IMR-90 (cell line): ENCODE measurements at regions not wholly inside any gene's neighbourhood (a gene's known extent, or its start where the extent isn't known, plus 50 kb on each side); places are given as distances from the start of the nearest gene placed in this dataset.

ENCODE experiments used
- ATAC-seq: fragments of 200-7000 bp; cut with Tn5 transposase; 2 replicates; pipeline ENCODE4 v1.9.1; 2020; ENCODE audit warnings: low read depth, mild to moderate bottlenecking, moderate library complexity
- BruUV-seq: library from RNA; stranded (reverse); fragments of 400-500 nt; replicated peaks from 2 replicates; lab custom pipeline; 2021; lab: Mats Ljungman, UMichigan
- CTCF ChIA-PET: fragments of 300-600 bp; formaldehyde crosslinking; extraction: SDS; loops from one replicate; lab custom pipeline; 2021; ENCODE audit warnings: antibody characterized with exemption; lab: Yijun Ruan, JAX
- POLR2A ChIA-PET: fragments of 300-600 bp; sonication (Branson Sonifier 250); formaldehyde crosslinking; loops from one replicate; lab custom pipeline; 2022; ENCODE audit warnings: antibody characterized with exemption; ENCODE audit not compliant: unreplicated experiment; lab: Charles Lee
- DNase-seq: peaks from one replicate; pipeline ENCODE4 v3.0.0; 2013
- H2AFZ ChIP-seq: replicated peaks from 2 replicates; pipeline ENCODE3; 2013; ENCODE audit warnings: low read length, mild to moderate bottlenecking; ENCODE audit not compliant: poor library complexity
- H2AK5ac ChIP-seq: 2 replicates; pipeline ENCODE4 v1.6.1; 2013; ENCODE audit warnings: low read depth, low read length, inconsistent platforms
- H2AK9ac ChIP-seq: replicated peaks from 2 replicates; pipeline ENCODE3; 2013; ENCODE audit warnings: mild to moderate bottlenecking, low read depth, low read length, moderate library complexity; ENCODE audit not compliant: poor library complexity
- H2BK120ac ChIP-seq: 2 replicates; pipeline ENCODE4 v1.6.1; 2013; ENCODE audit warnings: low read depth, low read length, inconsistent platforms
- H2BK15ac ChIP-seq: 3 replicates; pipeline ENCODE4 v1.6.1; 2013; ENCODE audit warnings: low read depth, low read length, inconsistent platforms
- H2BK20ac ChIP-seq: 2 replicates; pipeline ENCODE4 v1.6.1; 2013; ENCODE audit warnings: low read depth, mild to moderate bottlenecking, inconsistent platforms, low read length, moderate library complexity
- H2BK5ac ChIP-seq: 2 replicates; pipeline ENCODE4 v1.6.1; 2013; ENCODE audit warnings: mild to moderate bottlenecking, low read depth, low read length, inconsistent platforms; ENCODE audit not compliant: poor library complexity, severe bottlenecking
- H3K14ac ChIP-seq: replicated peaks from 2 replicates; pipeline ENCODE4 v1.6.1; 2013; ENCODE audit warnings: low read depth, low read length, inconsistent platforms
- H3K18ac ChIP-seq: 2 replicates; pipeline ENCODE4 v1.6.1; 2013; ENCODE audit warnings: low read depth, low read length, control low read depth
- H3K23ac ChIP-seq: 2 replicates; pipeline ENCODE4 v1.6.1; 2013; ENCODE audit warnings: low read depth, low read length, inconsistent platforms
- H3K27ac ChIP-seq: 2 replicates; pipeline ENCODE4 v1.5.1; 2013; ENCODE audit warnings: mild to moderate bottlenecking, control low read depth, low read length; ENCODE audit not compliant: insufficient read depth
- H3K27me3 ChIP-seq: 2 replicates; pipeline ENCODE4 v1.6.1; 2013; ENCODE audit warnings: low read length; ENCODE audit not compliant: control insufficient read depth, insufficient read depth
- H3K36me3 ChIP-seq: 2 replicates; pipeline ENCODE4 v1.6.1; 2013; ENCODE audit warnings: low read length, mixed read lengths; ENCODE audit not compliant: control insufficient read depth, insufficient read depth
- H3K4ac ChIP-seq: 2 replicates; pipeline ENCODE4 v1.6.1; 2013; ENCODE audit warnings: low read depth, low read length, inconsistent platforms
- H3K4me1 ChIP-seq: 2 replicates; pipeline ENCODE4 v1.6.1; 2013; ENCODE audit warnings: low read length, mixed read lengths; ENCODE audit not compliant: control insufficient read depth, insufficient read depth
- H3K4me2 ChIP-seq: 2 replicates; pipeline ENCODE4 v1.6.1; 2013; ENCODE audit warnings: low read depth, mild to moderate bottlenecking, control low read depth, low read length, moderate library complexity
- H3K4me3 ChIP-seq: 2 replicates; pipeline ENCODE4 v1.5.1; 2013; ENCODE audit warnings: low read depth, mild to moderate bottlenecking, control low read depth, low read length, moderate library complexity; ENCODE audit not compliant: insufficient read depth
- H3K56ac ChIP-seq: 2 replicates; pipeline ENCODE4 v1.6.1; 2013; ENCODE audit warnings: low read length, inconsistent platforms; ENCODE audit not compliant: insufficient read depth; ENCODE audit errors: extremely low read depth
- H3K79me1 ChIP-seq, 2 experiments: 2 replicates each; pipeline ENCODE4 v1.6.1; 2013; ENCODE audit warnings: low read length in 2 of 2, inconsistent platforms in 1 of 2, low read depth in 1 of 2
- H3K9ac ChIP-seq: 2 replicates; pipeline ENCODE4 v1.6.1; 2013; ENCODE audit warnings: low read depth, low read length, control low read depth
- H3K9me1 ChIP-seq: 2 replicates; pipeline ENCODE4 v1.6.1; 2013; ENCODE audit warnings: low read length, inconsistent platforms; ENCODE audit not compliant: insufficient read depth
- H3K9me3 ChIP-seq: 2 replicates; pipeline ENCODE4 v1.6.1; 2013; ENCODE audit warnings: low read length; ENCODE audit not compliant: control insufficient read depth, insufficient read depth
- H4K20me1 ChIP-seq: 2 replicates; pipeline ENCODE4 v1.6.1; 2013; ENCODE audit warnings: low read length, inconsistent platforms; ENCODE audit not compliant: insufficient read depth
- H4K5ac ChIP-seq: 2 replicates; pipeline ENCODE4 v1.6.1; 2013; ENCODE audit warnings: mild to moderate bottlenecking, low read depth, low read length, control low read depth
- H4K8ac ChIP-seq, 2 experiments: 2 replicates each; pipeline ENCODE4 v1.6.1; 2013; ENCODE audit warnings: low read depth in 2 of 2, low read length in 2 of 2, control low read depth in 1 of 2, inconsistent platforms in 1 of 2
- H4K91ac ChIP-seq: 2 replicates; pipeline ENCODE4 v1.6.1; 2013; ENCODE audit warnings: low read depth, low read length, inconsistent platforms; ENCODE audit not compliant: insufficient read depth
- BHLHE40 ChIP-seq: fragments of 150-350 bp; IDR thresholded peaks from 2 replicates; pipeline ENCODE4 v1.6.1; 2016; ENCODE audit warnings: mild to moderate bottlenecking, low read depth, low read length
- CEBPB ChIP-seq: IDR thresholded peaks from 2 replicates; pipeline ENCODE4 v1.6.1; 2012; ENCODE audit warnings: low read depth, low read length, improper control_type of control experiment
- CHD1 ChIP-seq: IDR thresholded peaks from 2 replicates; pipeline ENCODE4 v1.6.1; 2012; ENCODE audit warnings: low read depth, low read length, improper control_type of control experiment
- ELK1 ChIP-seq: fragments of 150-350 bp; IDR thresholded peaks from 2 replicates; pipeline ENCODE4 v1.6.1; 2016; ENCODE audit warnings: low read depth, mild to moderate bottlenecking, low read length, moderate library complexity, borderline replicate concordance
- FOS ChIP-seq: fragments of 150-350 bp; IDR thresholded peaks from 2 replicates; pipeline ENCODE4 v1.6.1; 2016; ENCODE audit warnings: low read depth, low read length
- MAFK ChIP-seq: IDR thresholded peaks from 2 replicates; pipeline ENCODE4 v1.6.1; 2012; ENCODE audit warnings: low read depth, low read length, improper control_type of control experiment
- MAZ ChIP-seq: IDR thresholded peaks from 2 replicates; pipeline ENCODE4 v1.6.1; 2012; ENCODE audit warnings: low read depth, mild to moderate bottlenecking, low read length, improper control_type of control experiment, moderate library complexity, borderline replicate concordance
- MXI1 ChIP-seq: IDR thresholded peaks from 2 replicates; pipeline ENCODE4 v1.6.1; 2012; ENCODE audit warnings: low read depth, mild to moderate bottlenecking, low read length, moderate library complexity, borderline replicate concordance
- NFE2L2 ChIP-seq: fragments of 150-350 bp; IDR thresholded peaks from 2 replicates; pipeline ENCODE4 v1.6.1; 2016; ENCODE audit warnings: low read depth, mild to moderate bottlenecking, low read length
- POLR2A ChIP-seq: IDR thresholded peaks from 2 replicates; pipeline ENCODE4 v1.6.1; 2012; ENCODE audit warnings: mild to moderate bottlenecking, low read depth, low read length
- SMC3 ChIP-seq: fragments of 150-350 bp; IDR thresholded peaks from 2 replicates; pipeline ENCODE4 v1.6.1; 2016; ENCODE audit warnings: low read depth, mild to moderate bottlenecking, antibody characterized with exemption, low read length, moderate library complexity
- WGBS, 2 experiments: methylation state at CpG; one replicate each; pipeline versions ENCODE4 v1.1.5 to v1.1.7; 2013; ENCODE audit warnings: missing lambda C conversion rate in 2 of 2; ENCODE audit not compliant: insufficient read length in 1 of 2; ENCODE audit errors: extremely low coverage in 2 of 2; 5-methylcytosine and 5-hydroxymethylcytosine counted together
- dilution Hi-C: fragments of 300-500 bp; cut with HindIII; formaldehyde crosslinking; loops from one replicate; pipeline ENCODE4 v1.14.3; 2018; ENCODE audit warnings: low sequenced_read_pairs; ENCODE audit not compliant: unreplicated experiment
- in situ Hi-C: fragments of 300-500 bp; cut with MboI; formaldehyde crosslinking; loops from 3 replicates; pipeline ENCODE4 v1.14.3; 2019; ENCODE audit warnings: low sequenced_read_pairs, inconsistent platforms, mixed read lengths
- intact Hi-C: fragments of 100-400 bp; cut with micrococcal nuclease; formaldehyde crosslinking; loops from 2 replicates; pipeline ENCODE4 v1.10.0; 2022
- TF ChIP-seq, protein P1 (sequence below): conservative IDR thresholded peaks from 2 replicates; pipeline ENCODE4 v1.5.1; 2012; ENCODE audit warnings: mild to moderate bottlenecking, low read depth, low read length, improper control_type of control experiment
- TF ChIP-seq, protein P2 (sequence below): fragments of 150-350 bp; IDR thresholded peaks from 2 replicates; pipeline ENCODE4 v1.6.1; 2017; ENCODE audit warnings: mild to moderate bottlenecking, antibody characterized with exemption, low read length, low read depth

DNA sequence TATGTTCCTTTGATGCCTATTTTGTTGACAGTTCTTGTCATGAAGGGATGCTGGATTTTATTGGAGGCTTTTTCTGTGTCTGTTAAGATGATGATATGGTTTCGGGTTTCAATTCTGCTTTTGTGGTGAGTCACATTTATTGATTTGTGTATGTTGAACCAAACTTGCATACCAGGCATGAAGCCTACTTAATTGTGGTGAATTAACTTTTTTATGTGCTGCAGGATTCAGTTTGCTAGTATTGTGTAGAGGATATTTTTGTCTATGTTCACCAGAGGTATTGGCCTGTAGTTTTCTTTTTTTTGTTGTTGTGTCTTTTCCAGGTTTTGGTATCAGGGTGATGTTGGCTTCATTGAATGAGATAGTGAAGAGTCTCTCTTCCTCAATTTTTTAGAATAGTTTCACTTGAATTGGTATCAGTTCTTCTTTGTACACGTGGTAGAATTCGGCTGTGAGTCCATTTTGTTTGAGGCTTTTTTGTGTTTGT, 345.9 kb downstream of the KIF20B start:
- no peak overlapping the region for H4K91ac ChIP-seq
- H4K20me1 ChIP-seq: no peaks in the 10 kb centered on the region
- no peak overlapping the region for H3K4ac ChIP-seq
- intact Hi-C loops (no loop called here), dilution Hi-C loops (no loop called here), in situ Hi-C loops (no loop called here)
- H3K27ac ChIP-seq: no peak overlapping the region
- no peak overlapping the region for H2BK15ac ChIP-seq
- WGBS, 2 experiments: 33% methylated on average over 1 of the region's 3 CpGs; no CpG with 5 or more reads in 1 of the 2 experiments
- no peaks in the 10 kb centered on the region for H3K79me1 ChIP-seq
- H3K36me3 ChIP-seq: no peaks in the 10 kb centered on the region
- H4K8ac ChIP-seq: no peak overlapping the region
- H3K4me2 ChIP-seq: no peak overlapping the region
- H3K56ac ChIP-seq: no peak overlapping the region
- no peak overlapping the region for H3K9ac ChIP-seq
- H4K5ac ChIP-seq: no peak overlapping the region
- ChIA-PET CTCF (no interaction called here), POLR2A (no interaction called here)
- no peak overlapping the region for H2BK5ac ChIP-seq
- no peak overlapping the region for H3K23ac ChIP-seq
- no peak for ATAC-seq
- no peaks in the 10 kb centered on the region for H3K4me1 ChIP-seq
- no peaks in the 10 kb centered on the region for H3K9me1 ChIP-seq
- H2BK120ac ChIP-seq: no peak overlapping the region
- no peak overlapping the region for H2AK5ac ChIP-seq
- no TSS peak for BruUV-seq
- DNase-seq: no peak
- H3K4me3 ChIP-seq: no peak overlapping the region
- no peaks in the 10 kb centered on the region for H3K27me3 ChIP-seq
- H2AFZ ChIP-seq: no peak overlapping the region
- no peak overlapping the region for H2BK20ac ChIP-seq
- no peak overlapping the region for H3K14ac ChIP-seq
- H3K9me3 ChIP-seq: no peaks in the 10 kb centered on the region
- no peak overlapping the region for H2AK9ac ChIP-seq
- no peak for TF ChIP-seq POLR2A
- TF ChIP-seq BHLHE40: no peak
- no peak for TF ChIP-seq SMC3
- TF ChIP-seq MXI1: no peak
- TF ChIP-seq, protein P1, sequence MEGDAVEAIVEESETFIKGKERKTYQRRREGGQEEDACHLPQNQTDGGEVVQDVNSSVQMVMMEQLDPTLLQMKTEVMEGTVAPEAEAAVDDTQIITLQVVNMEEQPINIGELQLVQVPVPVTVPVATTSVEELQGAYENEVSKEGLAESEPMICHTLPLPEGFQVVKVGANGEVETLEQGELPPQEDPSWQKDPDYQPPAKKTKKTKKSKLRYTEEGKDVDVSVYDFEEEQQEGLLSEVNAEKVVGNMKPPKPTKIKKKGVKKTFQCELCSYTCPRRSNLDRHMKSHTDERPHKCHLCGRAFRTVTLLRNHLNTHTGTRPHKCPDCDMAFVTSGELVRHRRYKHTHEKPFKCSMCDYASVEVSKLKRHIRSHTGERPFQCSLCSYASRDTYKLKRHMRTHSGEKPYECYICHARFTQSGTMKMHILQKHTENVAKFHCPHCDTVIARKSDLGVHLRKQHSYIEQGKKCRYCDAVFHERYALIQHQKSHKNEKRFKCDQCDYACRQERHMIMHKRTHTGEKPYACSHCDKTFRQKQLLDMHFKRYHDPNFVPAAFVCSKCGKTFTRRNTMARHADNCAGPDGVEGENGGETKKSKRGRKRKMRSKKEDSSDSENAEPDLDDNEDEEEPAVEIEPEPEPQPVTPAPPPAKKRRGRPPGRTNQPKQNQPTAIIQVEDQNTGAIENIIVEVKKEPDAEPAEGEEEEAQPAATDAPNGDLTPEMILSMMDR: no peak
- TF ChIP-seq CEBPB: no peak
- TF ChIP-seq FOS: no peak
- TF ChIP-seq, protein P2, sequence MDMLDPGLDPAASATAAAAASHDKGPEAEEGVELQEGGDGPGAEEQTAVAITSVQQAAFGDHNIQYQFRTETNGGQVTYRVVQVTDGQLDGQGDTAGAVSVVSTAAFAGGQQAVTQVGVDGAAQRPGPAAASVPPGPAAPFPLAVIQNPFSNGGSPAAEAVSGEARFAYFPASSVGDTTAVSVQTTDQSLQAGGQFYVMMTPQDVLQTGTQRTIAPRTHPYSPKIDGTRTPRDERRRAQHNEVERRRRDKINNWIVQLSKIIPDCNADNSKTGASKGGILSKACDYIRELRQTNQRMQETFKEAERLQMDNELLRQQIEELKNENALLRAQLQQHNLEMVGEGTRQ: no peak
- no peak for TF ChIP-seq MAFK
- no peak for TF ChIP-seq CHD1
- no peak for TF ChIP-seq ELK1
- no peak for TF ChIP-seq MAZ
- no peak for TF ChIP-seq NFE2L2
- no peak overlapping the region for H3K18ac ChIP-seq
